A549 (cell line): ENCODE measurements at regions not wholly inside any gene's neighbourhood (a gene's known extent, or its start where the extent isn't known, plus 50 kb on each side); places are given as distances from the start of the nearest gene placed in this dataset.

Experiments used
- ATAC-seq, 2 experiments: fragments of 200-7000 bp in 1 of 2; fragments of >200 bp in 1 of 2; cut with Nextera tagmentation in 1 of 2; cut with Tn5 transposase in 1 of 2; 3 replicates each; pipeline versions ENCODE4 v1.8.0 to v1.9.1; 2018 to 2020; ENCODE audit warnings: mild to moderate bottlenecking in 1 of 2, moderate library complexity in 1 of 2
- CTCF ChIA-PET: fragments of 300-600 bp; sonication (Branson Sonifier 250); formaldehyde crosslinking; extraction: SDS; loops from one replicate; lab custom pipeline; 2021; ENCODE audit warnings: antibody characterized with exemption, inconsistent platforms; lab: Yijun Ruan, JAX
- POLR2A ChIA-PET: fragments of 350-600 bp; formaldehyde crosslinking; extraction: SDS; loops from one replicate; lab custom pipeline; 2021; ENCODE audit warnings: antibody characterized with exemption, inconsistent platforms; lab: Yijun Ruan, JAX
- DNase-seq, 2 experiments: peaks; one replicate each; pipeline versions ENCODE4 v3.0.0 to v3.0.0-alpha.2; 2011 to 2016; ENCODE audit warnings: low read depth in 1 of 2, low spot score in 1 of 2
- FAIRE-seq: peaks from 2 replicates; lab custom pipeline; 2011; peaks lifted over from hg19 to GRCh38; lab: Jason Lieb, UNC
- H3K27ac ChIP-seq, 2 experiments: fragments of >200 bp; sonication (Bioruptor Twin); formaldehyde crosslinking; 3 replicates each; pipeline ENCODE4 v1.5.1; 2016 to 2017
- H3K4me1 ChIP-seq: fragments of >200 bp; sonication (Bioruptor Twin); formaldehyde crosslinking; 3 replicates; pipeline ENCODE4 v1.6.1; 2016
- H3K4me2 ChIP-seq: fragments of >200 bp; sonication (Bioruptor Twin); formaldehyde crosslinking; 3 replicates; pipeline ENCODE4 v1.6.1; 2016
- H3K4me3 ChIP-seq: fragments of >200 bp; sonication (Bioruptor Twin); formaldehyde crosslinking; 3 replicates; pipeline ENCODE4 v1.5.1; 2016
- H3K9me3 ChIP-seq: fragments of >200 bp; sonication (Bioruptor Twin); formaldehyde crosslinking; 3 replicates; pipeline ENCODE4 v1.6.1; 2016
- BCL3 ChIP-seq: fragments of >200 bp; sonication (Bioruptor Twin); formaldehyde crosslinking; IDR thresholded peaks from 3 replicates; pipeline ENCODE4 v1.6.1; 2016
- BHLHE40 ChIP-seq: IDR thresholded peaks from 2 replicates; pipeline ENCODE4 v1.6.1; 2012; ENCODE audit warnings: low read depth, low read length, inconsistent platforms
- CBX2 ChIP-seq: fragments of 200-600 bp; sonication (generic); IDR thresholded peaks from 2 replicates; pipeline ENCODE4 v1.6.1; 2016; ENCODE audit warnings: low read depth, mild to moderate bottlenecking, borderline replicate concordance
- CBX8 ChIP-seq: fragments of 200-600 bp; sonication (generic); IDR thresholded peaks from 2 replicates; pipeline ENCODE4 v1.6.1; 2016
- E2F6 ChIP-seq: IDR thresholded peaks from 2 replicates; pipeline ENCODE4 v1.6.1; 2012; ENCODE audit warnings: low read depth, borderline replicate concordance
- EHMT2 ChIP-seq: fragments of 200-600 bp; sonication (generic); IDR thresholded peaks from 2 replicates; pipeline ENCODE4 v1.6.1; 2016; ENCODE audit warnings: antibody characterized with exemption, low read depth, mild to moderate bottlenecking, moderate library complexity
- FOSL2 ChIP-seq, 2 experiments: fragments of 450-650 bp in 1 of 2; fragments of >200 bp in 1 of 2; sonication (Bioruptor Twin) in 1 of 2; formaldehyde crosslinking; IDR thresholded peaks; 2 replicates each; pipeline versions ENCODE4 v1.5.0 to v1.6.1; 2016 to 2020; ENCODE audit warnings: mild to moderate bottlenecking in 1 of 2, moderate library complexity in 1 of 2
- HEYL ChIP-seq: fragments of 250-450 bp; sonication (Bioruptor Pico); IDR thresholded peaks from 2 replicates; pipeline ENCODE4 v1.8.0; 2021; ENCODE audit warnings: mild to moderate bottlenecking, moderate library complexity
- HOXA7 ChIP-seq: fragments of 250-450 bp; sonication (Bioruptor Pico); IDR thresholded peaks from 2 replicates; pipeline ENCODE4 v1.5.0; 2020; ENCODE audit warnings: mild to moderate bottlenecking, moderate library complexity
- HOXB5 ChIP-seq: fragments of 250-450 bp; sonication (Bioruptor Pico); IDR thresholded peaks from 2 replicates; pipeline ENCODE4 v1.5.0; 2020; ENCODE audit warnings: mild to moderate bottlenecking, moderate library complexity
- JUN ChIP-seq, 2 experiments: fragments of >200 bp; sonication (Bioruptor Twin); formaldehyde crosslinking; IDR thresholded peaks; 2 replicates in 1 of 2; 3 replicates in 1 of 2; pipeline ENCODE4 v1.6.1; 2016 to 2017
- JUNB ChIP-seq: fragments of >200 bp; sonication (Bioruptor Twin); formaldehyde crosslinking; IDR thresholded peaks from 2 replicates; pipeline ENCODE4 v1.6.1; 2016
- KDM5A ChIP-seq: fragments of 200-600 bp; sonication (generic); IDR thresholded peaks from 2 replicates; pipeline ENCODE4 v1.6.1; 2016; ENCODE audit warnings: antibody characterized with exemption, mild to moderate bottlenecking
- MAFK ChIP-seq: fragments of 450-650 bp; IDR thresholded peaks from 2 replicates; pipeline ENCODE4 v1.6.1; 2014; ENCODE audit not compliant: partially characterized antibody
- MYC ChIP-seq: IDR thresholded peaks from 2 replicates; pipeline ENCODE4 v1.6.1; 2012; ENCODE audit warnings: mild to moderate bottlenecking, inconsistent platforms, low read length, improper control_type of control experiment, borderline replicate concordance
- NPAS2 ChIP-seq: fragments of 250-450 bp; sonication (Bioruptor Pico); IDR thresholded peaks from 2 replicates; pipeline ENCODE4 v1.8.0; 2022; ENCODE audit warnings: mild to moderate bottlenecking, moderate library complexity, borderline replicate concordance
- RAD21 ChIP-seq, 2 experiments: fragments of >200 bp in 1 of 2; sonication (Bioruptor Twin) in 1 of 2; formaldehyde crosslinking in 1 of 2; IDR thresholded peaks in 1 of 2; conservative IDR thresholded peaks in 1 of 2; 2 replicates in 1 of 2; 3 replicates in 1 of 2; pipeline ENCODE4 v1.6.1; 2012 to 2018; ENCODE audit warnings: inconsistent platforms in 1 of 2
- TFCP2L1 ChIP-seq: fragments of 250-450 bp; sonication (Bioruptor Pico); IDR thresholded peaks from 2 replicates; pipeline ENCODE4 v1.5.0; 2021; ENCODE audit warnings: mild to moderate bottlenecking
- TP53 ChIP-seq: fragments of 250-450 bp; sonication (Bioruptor Pico); IDR thresholded peaks from 2 replicates; pipeline ENCODE4 v1.5.0; 2021; ENCODE audit warnings: mild to moderate bottlenecking, moderate library complexity
- ZFP36 ChIP-seq: fragments of 450-650 bp; IDR thresholded peaks from 2 replicates; pipeline ENCODE4 v1.6.1; 2014; ENCODE audit warnings: borderline replicate concordance; ENCODE audit not compliant: partially characterized antibody
- ZSCAN20 ChIP-seq: fragments of 250-450 bp; sonication (Bioruptor Pico); IDR thresholded peaks from 2 replicates; pipeline ENCODE4 v1.8.0; 2022; ENCODE audit warnings: mild to moderate bottlenecking, moderate library complexity
- WGBS: methylation state at CpG from one replicate; pipeline ENCODE4 v1.1.6; 2017; ENCODE audit errors: missing lambda C conversion rate; 5-methylcytosine and 5-hydroxymethylcytosine counted together
- TF ChIP-seq, protein P1 (sequence below): fragments of 250-450 bp; sonication (Bioruptor Pico); IDR thresholded peaks from 2 replicates; pipeline ENCODE4 v1.5.0; 2021; ENCODE audit warnings: mild to moderate bottlenecking, moderate library complexity, borderline replicate concordance
- TF ChIP-seq, protein P2 (sequence below): fragments of 250-450 bp; sonication (Bioruptor Pico); IDR thresholded peaks from 2 replicates; pipeline ENCODE4 v1.5.0; 2020; ENCODE audit warnings: low read depth, mild to moderate bottlenecking, moderate library complexity
- TF ChIP-seq, protein P3 (sequence below): IDR thresholded peaks from 2 replicates; pipeline ENCODE4 v1.6.1; 2012

DNA sequence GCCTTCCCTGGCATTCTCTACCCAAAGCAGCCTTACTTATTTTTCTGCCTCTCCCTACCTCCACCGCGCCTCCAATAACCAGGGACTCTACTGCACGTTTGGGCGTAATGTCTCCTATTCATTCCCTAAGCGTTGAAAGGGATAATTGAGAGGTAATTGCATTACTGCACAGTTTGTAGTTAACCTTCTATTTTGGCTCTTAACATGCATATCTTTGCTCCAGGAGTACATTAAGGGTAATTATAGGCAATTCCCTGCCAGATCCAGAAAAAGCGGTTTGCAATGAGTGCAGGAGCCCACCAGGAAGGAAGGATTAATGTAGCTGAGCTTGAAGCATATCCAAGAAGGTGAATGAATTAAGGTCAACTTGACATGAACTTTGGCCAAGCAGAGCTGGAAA lies 558.4 kb downstream of the TYW1 start:
- no peak for DNase-seq
- Histone ChIP-seq H3K4me2 (no peak overlapping the region), H3K4me3 (no peak overlapping the region), H3K9me3 (no peaks in the 10 kb centered on the region), H3K4me1 (no peaks in the 10 kb centered on the region), H3K27ac (no peak overlapping the region)
- no peak for ATAC-seq
- CTCF ChIA-PET = no interaction called here
- FAIRE-seq = no peak
- POLR2A ChIA-PET = no interaction called here
- WGBS = 5% methylated on average over 6 of the region's 6 CpGs
- TF ChIP-seq MAFK (no peak), HOXA7 (no peak), EHMT2 (no peak), ZSCAN20 (CRISPR knock-in tag) (no peak), BCL3 (no peak), HOXB5 (CRISPR knock-in tag) (no peak), JUN (IDR thresholded peaks at IDR 0.05) (no peak), CBX2 (no peak), MYC (no peak)

DNA sequence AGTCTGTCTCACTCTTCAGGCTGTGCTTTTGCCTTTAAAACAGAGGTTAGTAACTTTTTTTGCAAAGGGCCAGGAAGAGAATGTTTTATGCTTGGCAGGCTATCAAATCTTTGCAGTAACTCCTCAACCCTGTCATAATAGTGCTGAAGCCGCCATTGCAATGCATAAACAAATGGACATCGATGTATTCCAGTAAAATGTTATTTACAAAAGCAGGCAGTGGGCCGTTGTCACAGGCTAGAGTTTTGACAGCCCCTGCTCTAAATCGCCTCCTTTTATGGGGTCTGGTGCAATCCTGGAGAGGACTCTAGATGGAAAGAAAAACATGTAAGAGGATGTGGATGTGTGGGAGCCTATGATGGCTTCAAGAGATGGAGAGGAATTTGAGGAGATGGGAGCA lies 568.3 kb downstream of the TYW1 start:
- DNase-seq (no peak), ATAC-seq (no peak), FAIRE-seq (no peak)
- Histone ChIP-seq H3K4me1 (no peaks in the 10 kb centered on the region), H3K9me3 (no peaks in the 10 kb centered on the region; the same call in 2 of the 3 replicates), H3K27ac (no peak overlapping the region), H3K4me3 (no peak overlapping the region), H3K4me2 (no peak overlapping the region)
- ChIA-PET CTCF (interaction anchor here (0.5 to 1.2 kb wide), 2 partner anchors 20 to 1688 kb away, joined by 3 read pairs; no protein-coding TSS in a partner anchor), POLR2A (no interaction called here)
- 3% methylated on average over 4 of the region's 4 CpGs for WGBS
- no peak for TF ChIP-seq HEYL (CRISPR knock-in tag)

- peaks cover 2% of the 10 kb centered on the region; the same call in 1 of the 3 replicates for H3K9me3 ChIP-seq
- POLR2A ChIA-PET = no interaction called here
- no peak for ATAC-seq
- no peak for FAIRE-seq
- H3K27ac ChIP-seq = no peak overlapping the region
- WGBS = 17% methylated on average over 4 of the region's 4 CpGs
- TF ChIP-seq TP53 (CRISPR knock-in tag) (no peak), KDM5A (no peak), ZFP36 (no peak), JUNB (no peak), EHMT2 (no peak), BHLHE40 (no peak), NPAS2 (CRISPR knock-in tag) (no peak)
- TF ChIP-seq, all 56 proteins: peak for 0
- no peaks in the 10 kb centered on the region for H3K4me1 ChIP-seq
- CTCF ChIA-PET = no interaction called here
- H3K4me2 ChIP-seq = no peak overlapping the region
- DNase-seq = no peak
- H3K4me3 ChIP-seq = no peak overlapping the region
Measured at GRCh38 chr7:67566101-67566500, 569.5 kb downstream of the TYW1 start.

GRCh38 chr7:67571026-67571545 lies 574.5 kb downstream of the TYW1 start:
- no peak overlapping the region for H3K27ac ChIP-seq
- CTCF ChIA-PET = no interaction called here
- ATAC-seq (no peak), FAIRE-seq (no peak), DNase-seq (no peak)
- TF ChIP-seq, protein P1, sequence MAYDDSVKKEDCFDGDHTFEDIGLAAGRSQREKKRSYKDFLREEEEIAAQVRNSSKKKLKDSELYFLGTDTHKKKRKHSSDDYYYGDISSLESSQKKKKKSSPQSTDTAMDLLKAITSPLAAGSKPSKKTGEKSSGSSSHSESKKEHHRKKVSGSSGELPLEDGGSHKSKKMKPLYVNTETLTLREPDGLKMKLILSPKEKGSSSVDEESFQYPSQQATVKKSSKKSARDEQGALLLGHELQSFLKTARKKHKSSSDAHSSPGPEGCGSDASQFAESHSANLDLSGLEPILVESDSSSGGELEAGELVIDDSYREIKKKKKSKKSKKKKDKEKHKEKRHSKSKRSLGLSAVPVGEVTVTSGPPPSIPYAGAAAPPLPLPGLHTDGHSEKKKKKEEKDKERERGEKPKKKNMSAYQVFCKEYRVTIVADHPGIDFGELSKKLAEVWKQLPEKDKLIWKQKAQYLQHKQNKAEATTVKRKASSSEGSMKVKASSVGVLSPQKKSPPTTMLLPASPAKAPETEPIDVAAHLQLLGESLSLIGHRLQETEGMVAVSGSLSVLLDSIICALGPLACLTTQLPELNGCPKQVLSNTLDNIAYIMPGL = no peak
- TF ChIP-seq, protein P2, sequence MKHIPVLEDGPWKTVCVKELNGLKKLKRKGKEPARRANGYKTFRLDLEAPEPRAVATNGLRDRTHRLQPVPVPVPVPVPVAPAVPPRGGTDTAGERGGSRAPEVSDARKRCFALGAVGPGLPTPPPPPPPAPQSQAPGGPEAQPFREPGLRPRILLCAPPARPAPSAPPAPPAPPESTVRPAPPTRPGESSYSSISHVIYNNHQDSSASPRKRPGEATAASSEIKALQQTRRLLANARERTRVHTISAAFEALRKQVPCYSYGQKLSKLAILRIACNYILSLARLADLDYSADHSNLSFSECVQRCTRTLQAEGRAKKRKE (CRISPR knock-in tag) = no peak
- TF ChIP-seq, protein P3, sequence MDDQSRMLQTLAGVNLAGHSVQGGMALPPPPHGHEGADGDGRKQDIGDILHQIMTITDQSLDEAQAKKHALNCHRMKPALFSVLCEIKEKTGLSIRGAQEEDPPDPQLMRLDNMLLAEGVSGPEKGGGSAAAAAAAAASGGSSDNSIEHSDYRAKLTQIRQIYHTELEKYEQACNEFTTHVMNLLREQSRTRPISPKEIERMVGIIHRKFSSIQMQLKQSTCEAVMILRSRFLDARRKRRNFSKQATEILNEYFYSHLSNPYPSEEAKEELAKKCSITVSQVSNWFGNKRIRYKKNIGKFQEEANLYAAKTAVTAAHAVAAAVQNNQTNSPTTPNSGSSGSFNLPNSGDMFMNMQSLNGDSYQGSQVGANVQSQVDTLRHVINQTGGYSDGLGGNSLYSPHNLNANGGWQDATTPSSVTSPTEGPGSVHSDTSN = no peak
- TF ChIP-seq TFCP2L1 (CRISPR knock-in tag) (no peak), JUN (IDR thresholded peaks at IDR 0.05) (no peak), RAD21 (conservative IDR thresholded peaks at IDR 0.05 in 1 of 2, IDR thresholded peaks at IDR 0.05 in 1 of 2) (no peak), ZFP36 (no peak), MYC (no peak), KDM5A (no peak), NPAS2 (CRISPR knock-in tag) (no peak), CBX8 (no peak), E2F6 (no peak), FOSL2 (IDR thresholded peaks at IDR 0.05) (no peak), FOSL2 (CRISPR knock-in tag; IDR thresholded peaks at IDR 0.05) (no peak), TP53 (CRISPR knock-in tag) (no peak)
- no peak overlapping the region for H3K4me3 ChIP-seq
- 0 out of 3 replicates have a peak, but pooled peaks cover 3% of the 10 kb centered on the region for H3K9me3 ChIP-seq
- POLR2A ChIA-PET = no interaction called here
- 30% methylated on average over 7 of the region's 7 CpGs for WGBS
- no peaks in the 10 kb centered on the region for H3K4me1 ChIP-seq
- no peak overlapping the region for H3K4me2 ChIP-seq
